ENCODE measurements at regions not wholly inside any gene's neighbourhood (a gene's known extent, or its start where the extent isn't known, plus 50 kb on each side); places are given as distances from the start of the nearest gene placed in this dataset.

- no peak for TF ChIP-seq POLR2A (IDR thresholded peaks at IDR 0.05; ENCODE audit: low read depth, low read length)
- no peak for TF ChIP-seq POLR2AphosphoS5 (IDR thresholded peaks at IDR 0.05; ENCODE audit: low read depth, low read length)
- TF ChIP-seq TAF1 (IDR thresholded peaks at IDR 0.05; ENCODE audit: borderline replicate concordance, low read depth, low read length): no peak
- no peak for FAIRE-seq
- DNase-seq (ENCODE audit: insufficient read length): no peak
Observed at GRCh38 chr12:116650062-116650461, 87.8 kb downstream of the SPRING1 start.

GRCh38 chr12:116647813-116648212 is 88.6 kb downstream of the MAP1LC3B2 start:
- FAIRE-seq (no peak), DNase-seq (ENCODE audit: insufficient read length) (no peak)
- TF ChIP-seq POLR2A (IDR thresholded peaks at IDR 0.05; ENCODE audit: low read depth, low read length) (no peak), TAF1 (IDR thresholded peaks at IDR 0.05; ENCODE audit: borderline replicate concordance, low read depth, low read length) (no peak), POLR2AphosphoS5 (IDR thresholded peaks at IDR 0.05; ENCODE audit: low read depth, low read length) (no peak)

- DNase-seq (ENCODE audit: insufficient read length) (no peak), FAIRE-seq (no peak)
- TF ChIP-seq POLR2A (IDR thresholded peaks at IDR 0.05; ENCODE audit: low read depth, low read length) (no peak), TAF1 (IDR thresholded peaks at IDR 0.05; ENCODE audit: borderline replicate concordance, low read depth, low read length) (no peak), POLR2AphosphoS5 (IDR thresholded peaks at IDR 0.05; ENCODE audit: low read depth, low read length) (no peak)
Observed at GRCh38 chr12:116646901-116647300, 87.7 kb downstream of the MAP1LC3B2 start.

GRCh38 chr12:116644806-116645205 is 85.6 kb downstream of the MAP1LC3B2 start:
- TF ChIP-seq TAF1 (IDR thresholded peaks at IDR 0.05; ENCODE audit: borderline replicate concordance, low read depth, low read length): no peak
- TF ChIP-seq POLR2AphosphoS5 (IDR thresholded peaks at IDR 0.05; ENCODE audit: low read depth, low read length): no peak
- TF ChIP-seq POLR2A (IDR thresholded peaks at IDR 0.05; ENCODE audit: low read depth, low read length): no peak
- DNase-seq (ENCODE audit: insufficient read length): no peak
- no peak for FAIRE-seq

- TF ChIP-seq POLR2A (IDR thresholded peaks at IDR 0.05; ENCODE audit: low read depth, low read length) (no peak), TAF1 (IDR thresholded peaks at IDR 0.05; ENCODE audit: borderline replicate concordance, low read depth, low read length) (no peak)
Observed at GRCh38 chr12:116642683-116643082, 83.5 kb downstream of the MAP1LC3B2 start.

GRCh38 chr12:116642106-116642505 is 82.9 kb downstream of the MAP1LC3B2 start:
- DNase-seq (ENCODE audit: insufficient read length) (no peak), FAIRE-seq (no peak)
- TF ChIP-seq POLR2A (IDR thresholded peaks at IDR 0.05; ENCODE audit: low read depth, low read length): no peak
- TF ChIP-seq POLR2AphosphoS5 (IDR thresholded peaks at IDR 0.05; ENCODE audit: low read depth, low read length): no peak
- no peak for TF ChIP-seq TAF1 (IDR thresholded peaks at IDR 0.05; ENCODE audit: borderline replicate concordance, low read depth, low read length)

More at GRCh38 chr12:116642683-116643082, 83.5 kb downstream of the MAP1LC3B2 start:
- no peak for FAIRE-seq
- no peak for DNase-seq (ENCODE audit: insufficient read length)

- TF ChIP-seq TAF1 (IDR thresholded peaks at IDR 0.05; ENCODE audit: borderline replicate concordance, low read depth, low read length) (no peak), POLR2AphosphoS5 (IDR thresholded peaks at IDR 0.05; ENCODE audit: low read depth, low read length) (no peak), POLR2A (IDR thresholded peaks at IDR 0.05; ENCODE audit: low read depth, low read length) (no peak)
Observed at GRCh38 chr12:116640281-116640680, 81.1 kb downstream of the MAP1LC3B2 start.

GRCh38 chr12:116639765-116640164 is 80.6 kb downstream of the MAP1LC3B2 start:
- no peak for DNase-seq (ENCODE audit: insufficient read length)

More at GRCh38 chr12:116640281-116640680, 81.1 kb downstream of the MAP1LC3B2 start:
- DNase-seq (ENCODE audit: insufficient read length) (no peak), FAIRE-seq (no peak)

GRCh38 chr12:116638376-116638775 is 79.2 kb downstream of the MAP1LC3B2 start:
- TF ChIP-seq POLR2AphosphoS5 (IDR thresholded peaks at IDR 0.05; ENCODE audit: low read depth, low read length) (no peak), TAF1 (IDR thresholded peaks at IDR 0.05; ENCODE audit: borderline replicate concordance, low read depth, low read length) (no peak), POLR2A (IDR thresholded peaks at IDR 0.05; ENCODE audit: low read depth, low read length) (no peak)
- DNase-seq (ENCODE audit: insufficient read length): no peak
- FAIRE-seq: no peak

More at GRCh38 chr12:116639765-116640164, 80.6 kb downstream of the MAP1LC3B2 start:
- no peak for TF ChIP-seq POLR2AphosphoS5 (IDR thresholded peaks at IDR 0.05; ENCODE audit: low read depth, low read length)
- TF ChIP-seq POLR2A (IDR thresholded peaks at IDR 0.05; ENCODE audit: low read depth, low read length): no peak
- no peak for FAIRE-seq

- no peak for FAIRE-seq
- DNase-seq (ENCODE audit: insufficient read length): no peak
- no peak for TF ChIP-seq TAF1 (IDR thresholded peaks at IDR 0.05; ENCODE audit: borderline replicate concordance, low read depth, low read length)
Observed at GRCh38 chr12:116637589-116638150, 78.5 kb downstream of the MAP1LC3B2 start.

- DNase-seq (ENCODE audit: insufficient read length) (no peak), FAIRE-seq (no peak)
- TF ChIP-seq POLR2A (IDR thresholded peaks at IDR 0.05; ENCODE audit: low read depth, low read length) (no peak), TAF1 (IDR thresholded peaks at IDR 0.05; ENCODE audit: borderline replicate concordance, low read depth, low read length) (no peak), POLR2AphosphoS5 (IDR thresholded peaks at IDR 0.05; ENCODE audit: low read depth, low read length) (no peak)
Observed at GRCh38 chr12:116636608-116637519, 77.7 kb downstream of the MAP1LC3B2 start.

- no peak for TF ChIP-seq POLR2A (IDR thresholded peaks at IDR 0.05; ENCODE audit: low read depth, low read length)
- FAIRE-seq (no peak), DNase-seq (ENCODE audit: insufficient read length) (no peak)
Observed at GRCh38 chr12:116635487-116635886, 76.3 kb downstream of the MAP1LC3B2 start.

Measured in GM12892 (cell line).